22Rv1 (cell line): ENCODE measurements at regions not wholly inside any gene's neighbourhood (a gene's known extent, or its start where the extent isn't known, plus 50 kb on each side); places are given as distances from the start of the nearest gene placed in this dataset.

Experiments used
- H3K27ac ChIP-seq: fragments of 450-650 bp; 2 replicates; pipeline ENCODE4 v1.5.1; 2017
- CTCF ChIP-seq: fragments of 450-650 bp; IDR thresholded peaks from 2 replicates; pipeline ENCODE4 v1.5.1; 2017; ENCODE audit warnings: mild to moderate bottlenecking
- ZFX ChIP-seq: fragments of 450-650 bp; IDR thresholded peaks from 2 replicates; pipeline ENCODE4 v1.6.1; 2017; ENCODE audit warnings: antibody characterized with exemption, borderline replicate concordance

GRCh38 chr9:120182011-120182410, 398.0 kb downstream of the CDK5RAP2 start:
- TF ChIP-seq CTCF (no peak), ZFX (no peak)
- H3K27ac ChIP-seq, result no peak overlapping the region

GRCh38 chr9:120177121-120177520, 402.8 kb downstream of the CDK5RAP2 start:
- TF ChIP-seq ZFX, result no peak
- no peak overlapping the region for H3K27ac ChIP-seq

- no peak overlapping the region for H3K27ac ChIP-seq
- no peak for TF ChIP-seq CTCF
- no peak for TF ChIP-seq ZFX
These were observed 404.9 kb downstream of the CDK5RAP2 start for GRCh38 chr9:120175031-120175430.

GRCh38 chr9:120161776-120162175, 418.2 kb downstream of the CDK5RAP2 start:
- no peak overlapping the region for H3K27ac ChIP-seq
- TF ChIP-seq CTCF (no peak), ZFX (no peak)

- no peak for TF ChIP-seq ZFX
- TF ChIP-seq CTCF, result no peak
- no peak overlapping the region for H3K27ac ChIP-seq
These were observed 421.7 kb downstream of the CDK5RAP2 start for GRCh38 chr9:120158221-120158620.

- no peak for TF ChIP-seq ZFX
- TF ChIP-seq CTCF, result no peak
- no peak overlapping the region for H3K27ac ChIP-seq
These were observed 423.6 kb downstream of the CDK5RAP2 start for GRCh38 chr9:120156376-120156775.

- TF ChIP-seq ZFX (no peak), CTCF (no peak)
- no peak overlapping the region for H3K27ac ChIP-seq
These were observed 426.7 kb downstream of the CDK5RAP2 start for GRCh38 chr9:120153258-120153657.

GRCh38 chr9:120152295-120152694, 427.7 kb downstream of the CDK5RAP2 start:
- H3K27ac ChIP-seq, result no peak overlapping the region
- TF ChIP-seq CTCF (no peak), ZFX (no peak)
